Colonic mucosa (tissue), 4 donors: ENCODE measurements at regions not wholly inside any gene's neighbourhood (a gene's known extent, or its start where the extent isn't known, plus 50 kb on each side); places are given as distances from the start of the nearest gene placed in this dataset.

ENCODE experiments used
- DNase-seq: peaks from one replicate; pipeline ENCODE4 v3.0.0-alpha.2; 2020
- H3K27ac ChIP-seq: fragments of 200-600 bp; one replicate; pipeline ENCODE4 v1.8.0; 2021
- H3K27me3 ChIP-seq: fragments of 200-600 bp; one replicate; pipeline ENCODE4 v1.8.0; 2021
- H3K36me3 ChIP-seq: fragments of 200-600 bp; one replicate; pipeline ENCODE4 v1.8.0; 2021
- H3K4me1 ChIP-seq: fragments of 200-600 bp; one replicate; pipeline ENCODE4 v1.8.0; 2021; ENCODE audit warnings: mild to moderate bottlenecking
- H3K4me3 ChIP-seq: fragments of 200-600 bp; one replicate; pipeline ENCODE4 v1.8.0; 2021
- H3K9ac ChIP-seq, 2 donors: one replicate each; pipeline ENCODE4 v1.7.0; 2013; ENCODE audit warnings: control low read depth in 2 of 2, low read depth in 2 of 2, low read length in 2 of 2
- H3K9me3 ChIP-seq: fragments of 200-600 bp; one replicate; pipeline ENCODE4 v1.8.0; 2021
- intact Hi-C: fragments of 100-400 bp; cut with DNase I; formaldehyde crosslinking; loops from one replicate; pipeline ENCODE4 v1.14.1; 2022
- TF ChIP-seq, protein P1 (sequence below): fragments of 200-600 bp; IDR thresholded peaks from one replicate; pipeline ENCODE4 v1.8.0; 2022; ENCODE audit warnings: antibody characterized with exemption, mild to moderate bottlenecking
- donor health status: healthy.
- donor health status: DM: no; HTN: no; CAD: no.
- donor health status: DM: no; HTN: no; CAD: no.

DNA sequence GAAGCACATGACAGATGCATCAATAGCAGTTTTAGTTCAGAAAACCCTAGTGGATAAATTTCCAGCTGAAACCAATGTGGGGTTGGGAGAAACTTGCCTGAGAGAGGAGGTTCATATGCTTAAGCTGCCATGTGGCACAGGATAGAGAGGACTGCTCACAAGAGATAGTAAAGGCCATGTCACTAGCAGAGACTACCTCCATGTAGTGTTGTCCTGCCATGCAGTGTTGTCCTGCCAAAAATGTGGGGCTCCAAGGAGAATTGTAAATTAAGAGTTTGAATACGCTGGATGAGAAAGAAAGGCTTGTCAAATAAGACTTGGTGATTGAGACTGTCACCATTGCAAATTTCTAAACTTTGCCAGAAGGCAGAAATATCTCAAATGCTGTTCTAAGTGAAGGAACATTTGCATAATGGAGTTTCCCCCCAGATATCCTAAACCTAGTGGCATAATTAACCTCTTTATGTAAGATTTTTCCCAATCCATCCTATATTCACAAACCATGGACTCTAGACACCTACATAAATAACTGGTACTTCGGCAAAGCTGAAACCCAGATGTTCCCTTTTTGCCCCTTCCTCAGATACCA lies 938.3 kb upstream of the ALCAM start:
- Histone ChIP-seq H3K4me3 (no peak overlapping the region), H3K27me3 (no peaks in the 10 kb centered on the region), H3K27ac (no peak overlapping the region), H3K9ac (no peak overlapping the region), H3K36me3 (no peaks in the 10 kb centered on the region), H3K4me1 (no peaks in the 10 kb centered on the region), H3K9me3 (no peaks in the 10 kb centered on the region)
- TF ChIP-seq, protein P1, sequence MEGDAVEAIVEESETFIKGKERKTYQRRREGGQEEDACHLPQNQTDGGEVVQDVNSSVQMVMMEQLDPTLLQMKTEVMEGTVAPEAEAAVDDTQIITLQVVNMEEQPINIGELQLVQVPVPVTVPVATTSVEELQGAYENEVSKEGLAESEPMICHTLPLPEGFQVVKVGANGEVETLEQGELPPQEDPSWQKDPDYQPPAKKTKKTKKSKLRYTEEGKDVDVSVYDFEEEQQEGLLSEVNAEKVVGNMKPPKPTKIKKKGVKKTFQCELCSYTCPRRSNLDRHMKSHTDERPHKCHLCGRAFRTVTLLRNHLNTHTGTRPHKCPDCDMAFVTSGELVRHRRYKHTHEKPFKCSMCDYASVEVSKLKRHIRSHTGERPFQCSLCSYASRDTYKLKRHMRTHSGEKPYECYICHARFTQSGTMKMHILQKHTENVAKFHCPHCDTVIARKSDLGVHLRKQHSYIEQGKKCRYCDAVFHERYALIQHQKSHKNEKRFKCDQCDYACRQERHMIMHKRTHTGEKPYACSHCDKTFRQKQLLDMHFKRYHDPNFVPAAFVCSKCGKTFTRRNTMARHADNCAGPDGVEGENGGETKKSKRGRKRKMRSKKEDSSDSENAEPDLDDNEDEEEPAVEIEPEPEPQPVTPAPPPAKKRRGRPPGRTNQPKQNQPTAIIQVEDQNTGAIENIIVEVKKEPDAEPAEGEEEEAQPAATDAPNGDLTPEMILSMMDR, result no peak
- intact Hi-C loops, result no loop called here
- DNase-seq, result no peak

DNA sequence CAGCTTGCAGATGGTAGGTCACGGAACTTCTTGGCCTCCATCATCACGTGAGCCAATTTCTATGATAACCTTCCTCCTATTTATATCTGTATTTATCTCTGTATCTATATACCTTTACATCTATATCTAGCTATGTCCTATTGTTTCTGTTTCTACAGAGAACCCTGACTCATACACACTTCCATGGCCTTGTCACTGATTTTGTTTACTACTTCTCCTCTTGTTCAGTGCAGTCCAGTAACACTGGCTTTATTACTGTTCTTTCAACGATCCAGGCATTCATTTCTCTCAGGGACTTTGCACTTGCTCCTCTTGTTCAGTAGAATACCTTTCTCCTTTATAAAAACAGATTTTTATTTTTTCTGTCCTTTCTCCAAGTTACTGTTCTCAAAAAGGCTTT lies 937.0 kb upstream of the ALCAM start:
- Histone ChIP-seq H3K9me3 (no peaks in the 10 kb centered on the region), H3K4me1 (no peaks in the 10 kb centered on the region)

DNA sequence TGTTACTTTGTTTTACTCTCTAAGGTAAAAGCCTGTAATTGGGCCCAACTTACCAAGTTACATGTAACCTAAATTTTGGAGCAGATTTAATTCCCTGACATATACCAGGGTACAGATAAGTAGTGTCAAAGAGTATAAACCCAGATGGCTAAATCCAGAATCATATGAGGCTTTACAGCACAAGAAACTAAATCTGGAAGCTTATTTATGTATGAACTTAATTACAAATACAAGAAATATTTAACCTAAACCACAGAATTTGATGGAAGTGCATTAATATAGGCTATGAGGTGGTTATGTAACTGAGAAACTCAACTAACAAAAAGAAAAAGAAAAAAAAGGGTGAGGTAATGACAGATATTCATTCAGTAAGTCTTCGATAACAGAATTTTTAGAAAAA lies 930.2 kb upstream of the ALCAM start:
- Histone ChIP-seq H3K27ac (no peak overlapping the region), H3K36me3 (no peaks in the 10 kb centered on the region), H3K9ac (no peak overlapping the region), H3K9me3 (no peaks in the 10 kb centered on the region), H3K4me3 (no peak overlapping the region), H3K4me1 (no peaks in the 10 kb centered on the region), H3K27me3 (no peaks in the 10 kb centered on the region)
- TF ChIP-seq, protein P1, result no peak
- DNase-seq, result no peak
- intact Hi-C loops, result no loop called here

More for the DNA sequence above, 937.0 kb upstream of the ALCAM start:
- Histone ChIP-seq H3K9ac (no peak overlapping the region), H3K27ac (no peak overlapping the region), H3K27me3 (no peaks in the 10 kb centered on the region), H3K4me3 (no peak overlapping the region), H3K36me3 (no peaks in the 10 kb centered on the region)
- no peak for DNase-seq
- TF ChIP-seq, protein P1, result no peak
- intact Hi-C loops, result no loop called here

DNA sequence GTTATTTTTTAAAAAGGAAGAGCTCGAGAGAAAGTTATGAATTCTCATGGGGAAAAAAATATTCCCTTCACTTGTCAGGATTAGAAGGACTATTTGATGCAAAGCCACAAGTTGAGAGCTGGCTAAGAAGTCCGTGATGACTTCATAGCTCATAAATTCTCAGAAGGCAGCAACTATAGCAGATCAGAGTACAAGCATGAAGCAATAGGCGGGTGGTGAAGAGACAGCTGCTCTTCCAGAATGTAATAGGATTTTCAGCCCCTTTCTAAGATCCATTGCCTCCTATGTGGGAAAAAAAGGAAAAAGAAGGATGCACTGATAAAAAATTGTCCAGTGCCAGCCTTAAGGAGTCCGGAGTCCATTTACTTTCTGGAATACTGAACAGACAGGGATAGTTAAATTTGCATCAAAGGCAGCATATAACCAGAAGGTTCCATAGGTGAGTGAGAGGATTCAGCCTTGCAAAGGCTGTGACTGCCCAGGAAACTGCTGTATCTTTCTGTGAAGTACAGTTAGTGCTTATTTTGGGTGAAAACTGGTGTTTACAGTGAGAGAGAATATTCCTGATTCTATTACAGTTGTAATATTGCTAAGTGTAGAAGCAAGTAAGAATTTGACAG lies 929.5 kb upstream of the ALCAM start:
- DNase-seq, result no peak
- Histone ChIP-seq H3K9me3 (no peaks in the 10 kb centered on the region), H3K27me3 (no peaks in the 10 kb centered on the region), H3K9ac (no peak overlapping the region), H3K36me3 (no peaks in the 10 kb centered on the region), H3K4me3 (no peak overlapping the region), H3K4me1 (no peaks in the 10 kb centered on the region), H3K27ac (no peak overlapping the region)
- intact Hi-C loops, result no loop called here
- TF ChIP-seq, protein P1, result no peak

DNA sequence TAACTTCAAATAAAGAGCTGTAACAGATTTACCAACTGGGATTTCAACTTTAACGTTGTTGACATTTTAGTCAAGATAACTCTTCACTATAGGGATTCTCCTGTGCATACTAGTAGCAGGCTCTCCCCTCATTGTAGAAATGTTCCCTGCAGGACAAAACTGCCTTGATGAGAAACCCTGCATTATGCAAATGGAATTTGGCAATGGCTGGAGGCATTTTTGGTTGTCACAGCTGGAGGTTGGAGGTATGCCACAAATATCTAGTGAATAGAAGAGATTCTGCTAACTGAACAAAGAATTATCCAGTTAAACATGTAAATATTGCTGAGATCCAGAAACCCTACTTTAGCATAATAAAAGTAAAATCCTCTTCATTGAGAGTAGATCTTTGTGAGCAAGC lies 928.8 kb upstream of the ALCAM start:
- DNase-seq, result no peak
- Histone ChIP-seq H3K9me3 (no peaks in the 10 kb centered on the region), H3K4me1 (no peaks in the 10 kb centered on the region), H3K27ac (no peak overlapping the region), H3K27me3 (no peaks in the 10 kb centered on the region), H3K36me3 (no peaks in the 10 kb centered on the region), H3K9ac (no peak overlapping the region), H3K4me3 (no peak overlapping the region)
- intact Hi-C loops, result no loop called here
- TF ChIP-seq, protein P1, result no peak
